ENCODE measurements at regions not wholly inside any gene's neighbourhood (a gene's known extent, or its start where the extent isn't known, plus 50 kb on each side); places are given as distances from the start of the nearest gene placed in this dataset.

DNA sequence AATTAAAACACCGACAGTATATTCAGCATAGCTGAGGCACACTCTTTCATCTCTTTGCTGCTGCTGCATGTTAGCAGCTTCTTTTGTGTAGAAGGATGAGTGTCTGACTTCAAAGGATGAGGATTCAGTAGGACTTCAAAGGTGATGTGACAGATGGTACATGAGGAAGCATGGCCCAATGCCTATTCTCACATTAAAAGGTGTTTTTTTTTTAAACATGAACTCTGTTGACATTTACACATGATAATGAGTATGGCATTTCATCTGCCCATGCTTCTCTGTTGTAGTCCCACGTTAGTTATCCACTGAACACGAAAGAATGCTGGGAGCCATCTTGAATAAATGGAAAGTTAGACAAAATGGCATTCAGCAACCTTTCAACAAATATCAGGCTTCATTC lies 1950.8 kb upstream of the PIK3C3 start:
- Histone ChIP-seq H3K4me1 (ENCODE audit: control insufficient read depth, low read length) (no peaks in the 10 kb centered on the region), H4K20me1 (ENCODE audit: control insufficient read depth, insufficient read depth, low read depth, low read length) (no peaks in the 10 kb centered on the region), H3K27ac (ENCODE audit: low read depth, low read length) (no peak overlapping the region), H3K79me2 (ENCODE audit: control insufficient read depth, low read length) (no peaks in the 10 kb centered on the region), H3K4me3 (ENCODE audit: low read length) (no peak overlapping the region), H3K9me2 (replicated peaks; ENCODE audit: control insufficient read depth, low read length) (no peaks in the 10 kb centered on the region), H3F3A (ENCODE audit: control insufficient read depth, insufficient read depth) (no peaks in the 10 kb centered on the region), H3K9me3 (ENCODE audit: control insufficient read depth, insufficient read depth, low read length) (no peaks in the 10 kb centered on the region), H3K4me2 (ENCODE audit: low read length) (no peak overlapping the region), H3K36me3 (ENCODE audit: control insufficient read depth, low read length) (no peaks in the 10 kb centered on the region), H3K27me3 (ENCODE audit: control insufficient read depth, low read length) (no peaks in the 10 kb centered on the region)
- no peak for TF ChIP-seq EZH2phosphoT487 (IDR thresholded peaks at IDR 0.05; ENCODE audit: borderline replicate concordance, low read length)
- TF ChIP-seq CTCF (IDR thresholded peaks at IDR 0.05; ENCODE audit: low read depth, low read length, poor library complexity, severe bottlenecking), result no peak

- no peaks in the 10 kb centered on the region for H3K9me3 ChIP-seq (ENCODE audit: control insufficient read depth, insufficient read depth, low read length)
- no peaks in the 10 kb centered on the region for H3K27me3 ChIP-seq (ENCODE audit: control insufficient read depth, low read length)
- no peaks in the 10 kb centered on the region for H3K4me1 ChIP-seq (ENCODE audit: control insufficient read depth, low read length)
- H4K20me1 ChIP-seq (ENCODE audit: control insufficient read depth, insufficient read depth, low read depth, low read length), result no peaks in the 10 kb centered on the region
- H3K4me3 ChIP-seq (ENCODE audit: low read length), result no peak overlapping the region
- no peaks in the 10 kb centered on the region for H3K36me3 ChIP-seq (ENCODE audit: control insufficient read depth, low read length)
- no peak overlapping the region for H3K27ac ChIP-seq (ENCODE audit: low read depth, low read length)
- H3K79me2 ChIP-seq (ENCODE audit: control insufficient read depth, low read length), result no peaks in the 10 kb centered on the region
- no peaks in the 10 kb centered on the region for H3K9me2 ChIP-seq (replicated peaks; ENCODE audit: control insufficient read depth, low read length)
- no peak for TF ChIP-seq CTCF (IDR thresholded peaks at IDR 0.05; ENCODE audit: low read depth, low read length, poor library complexity, severe bottlenecking)
- no peak for TF ChIP-seq EZH2phosphoT487 (IDR thresholded peaks at IDR 0.05; ENCODE audit: borderline replicate concordance, low read length)
- H3F3A ChIP-seq (ENCODE audit: control insufficient read depth, insufficient read depth), result no peaks in the 10 kb centered on the region
- H3K4me2 ChIP-seq (ENCODE audit: low read length), result no peak overlapping the region
Measured at GRCh38 chr18:39998317-39998716, 1956.7 kb upstream of the PIK3C3 start.

DNA sequence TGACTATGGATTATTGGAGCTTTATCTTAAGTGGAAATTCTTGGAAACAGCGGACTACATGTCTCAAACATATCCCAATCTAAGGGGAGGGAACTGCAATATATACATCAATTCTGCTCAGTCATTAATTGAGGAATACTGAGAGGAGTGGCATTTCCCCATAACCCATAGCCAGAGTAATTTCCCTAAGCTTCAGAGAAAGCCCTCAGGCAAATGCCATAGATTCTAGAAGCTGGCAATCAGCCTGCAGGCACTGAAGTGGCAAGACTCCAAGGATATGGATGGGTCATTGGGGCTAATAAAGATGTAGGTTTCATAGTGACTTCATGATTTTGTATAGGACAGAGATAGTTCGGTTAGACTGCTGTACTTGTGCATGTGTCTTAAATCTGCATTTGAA lies 1960.5 kb upstream of the PIK3C3 start:
- Histone ChIP-seq H3K4me1 (ENCODE audit: control insufficient read depth, low read length) (no peaks in the 10 kb centered on the region), H3K27ac (ENCODE audit: low read depth, low read length) (no peak overlapping the region), H3K27me3 (ENCODE audit: control insufficient read depth, low read length) (no peaks in the 10 kb centered on the region), H3K36me3 (ENCODE audit: control insufficient read depth, low read length) (no peaks in the 10 kb centered on the region), H3K9me2 (replicated peaks; ENCODE audit: control insufficient read depth, low read length) (no peaks in the 10 kb centered on the region), H3K4me2 (ENCODE audit: low read length) (no peak overlapping the region), H3F3A (ENCODE audit: control insufficient read depth, insufficient read depth) (no peaks in the 10 kb centered on the region), H3K4me3 (ENCODE audit: low read length) (no peak overlapping the region), H3K9me3 (ENCODE audit: control insufficient read depth, insufficient read depth, low read length) (no peaks in the 10 kb centered on the region), H4K20me1 (ENCODE audit: control insufficient read depth, insufficient read depth, low read depth, low read length) (no peaks in the 10 kb centered on the region), H3K79me2 (ENCODE audit: control insufficient read depth, low read length) (no peaks in the 10 kb centered on the region)
- TF ChIP-seq CTCF (IDR thresholded peaks at IDR 0.05; ENCODE audit: low read depth, low read length, poor library complexity, severe bottlenecking) (no peak), EZH2phosphoT487 (IDR thresholded peaks at IDR 0.05; ENCODE audit: borderline replicate concordance, low read length) (no peak)

Measured in DOHH2 (cell line).